Erythroblast (primary cell): ENCODE measurements at regions not wholly inside any gene's neighbourhood (a gene's known extent, or its start where the extent isn't known, plus 50 kb on each side); places are given as distances from the start of the nearest gene placed in this dataset.

ENCODE experiments used
- GATA1 ChIP-seq: IDR thresholded peaks from 2 replicates; pipeline ENCODE4 v1.6.1; 2011; ENCODE audit warnings: low read depth, mild to moderate bottlenecking, control low read depth, low read length, moderate library complexity
- POLR2A ChIP-seq: IDR thresholded peaks from 2 replicates; pipeline ENCODE4 v1.6.1; 2011; ENCODE audit warnings: mild to moderate bottlenecking, low read length

DNA sequence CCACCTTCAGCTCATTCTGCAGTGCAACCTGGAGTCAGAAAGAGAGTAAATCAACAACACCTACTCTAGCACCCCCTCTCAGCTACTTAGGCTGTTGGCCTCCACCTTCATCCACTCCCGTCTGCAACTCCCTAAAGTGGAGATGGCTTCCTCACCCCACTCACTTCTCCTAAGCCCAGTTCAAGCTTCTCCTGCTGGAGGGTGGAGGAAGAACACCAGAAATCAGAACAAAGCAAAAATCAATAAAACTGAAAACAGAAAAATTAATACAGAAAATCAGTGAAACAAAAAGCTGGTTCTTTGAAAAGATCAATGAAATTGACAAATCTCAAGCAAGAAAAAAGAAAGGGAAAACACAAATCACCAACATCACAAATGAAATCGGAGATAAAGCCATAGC lies 191.7 kb downstream of the ANAPC1 start:
- no peak for TF ChIP-seq POLR2A
- no peak for TF ChIP-seq GATA1
